ENCODE measurements at regions not wholly inside any gene's neighbourhood (a gene's known extent, or its start where the extent isn't known, plus 50 kb on each side); places are given as distances from the start of the nearest gene placed in this dataset.

- ChIA-PET CTCF (interaction anchor here (0.6 kb wide), 2 partner anchors 371 to 1394 kb away, joined by 3 read pairs; no protein-coding TSS in a partner anchor), RAD21 (ENCODE audit: unreplicated experiment) (no interaction called here), POLR2A (interaction anchor here (0.7 kb wide), 1 partner anchor 227 kb away, joined by 3 read pairs; no protein-coding TSS in a partner anchor), SMC1A (ENCODE audit: uncharacterized antibody, unreplicated experiment) (interaction anchor here (0.6 to 1.9 kb wide), 3 partner anchors 11 to 157 kb away, joined by 3 to 5 read pairs (median 5); no protein-coding TSS in a partner anchor)
- in situ Hi-C loops (cut with MboI) (no loop called here), intact Hi-C loops (cut with micrococcal nuclease; ENCODE audit: unreplicated experiment) (no loop called here)
- H3K9ac ChIP-seq (ENCODE audit: control insufficient read depth, insufficient read depth, low read length): no peak overlapping the region
- H3K4me2 ChIP-seq (ENCODE audit: control insufficient read depth, insufficient read depth): no peak overlapping the region
- no peaks in the 10 kb centered on the region for H3K9me3 ChIP-seq (replicated peaks; ENCODE audit: control insufficient read depth, insufficient read depth, low read length)
- no peak for FAIRE-seq
- no peak overlapping the region for H2AFZ ChIP-seq (ENCODE audit: control insufficient read depth, low read depth, low read length)
- no peaks in the 10 kb centered on the region for H3K4me1 ChIP-seq (ENCODE audit: control insufficient read depth, insufficient read depth, low read length)
- no TSS peak for BruUV-seq (replicated peaks)
- no peaks in the 10 kb centered on the region for H3K27me3 ChIP-seq (replicated peaks in 1 of 2; ENCODE audit: control insufficient read depth in 2 of 2, insufficient read depth in 2 of 2, low read length in 1 of 2)
- no peak for TF ChIP-seq IRF3 (IDR thresholded peaks at IDR 0.05)
- no peak for TF ChIP-seq GABPA (IDR thresholded peaks at IDR 0.05; ENCODE audit: low read depth)
- TF ChIP-seq FOXK2 (IDR thresholded peaks at IDR 0.05): no peak
- no peak for TF ChIP-seq JUNB (IDR thresholded peaks at IDR 0.05)
- TF ChIP-seq IRF4 (IDR thresholded peaks at IDR 0.05; ENCODE audit: low read depth, low read length): no peak
- no peak for TF ChIP-seq ZSCAN29 (IDR thresholded peaks at IDR 0.05)
- no peak for TF ChIP-seq MYB (IDR thresholded peaks at IDR 0.05; ENCODE audit: borderline replicate concordance, low read depth, low read length)
- TF ChIP-seq BHLHE40 (IDR thresholded peaks at IDR 0.05; ENCODE audit: borderline replicate concordance in 1 of 2, low read depth in 2 of 2, low read length in 1 of 2): no peak
- no peak for TF ChIP-seq RB1 (IDR thresholded peaks at IDR 0.05; ENCODE audit: borderline replicate concordance)
- TF ChIP-seq ESRRA (IDR thresholded peaks at IDR 0.05; ENCODE audit: low read length): no peak
- TF ChIP-seq NFXL1 (IDR thresholded peaks at IDR 0.05; ENCODE audit: borderline replicate concordance): no peak
- H3K36me3 ChIP-seq (ENCODE audit: control insufficient read depth in 2 of 2, insufficient read depth in 2 of 2, low read length in 1 of 2): no peaks in the 10 kb centered on the region
- no peak for DNase-seq (ENCODE audit: low read depth, low spot score)
- H3K4me3 ChIP-seq: no peak overlapping the region
- no peak for ATAC-seq
- H3K27ac ChIP-seq (ENCODE audit: control insufficient read depth, insufficient read depth): no peak overlapping the region
- WGBS (ENCODE audit: insufficient coverage, insufficient replicate concordance, low lambda C conversion rate, missing lambda C conversion rate): 13% methylated on average over 2 of the region's 2 CpGs
- H4K20me1 ChIP-seq (ENCODE audit: control insufficient read depth, insufficient read depth): no peaks in the 10 kb centered on the region
- no peaks in the 10 kb centered on the region for H3K79me2 ChIP-seq (ENCODE audit: control insufficient read depth, insufficient read depth, low read length)
Observed at GRCh38 chr4:62285026-62285425, 1084.9 kb downstream of the ADGRL3 start.

Measured in GM12878 (cell line).